HAP-1 (cell line): ENCODE measurements at regions not wholly inside any gene's neighbourhood (a gene's known extent, or its start where the extent isn't known, plus 50 kb on each side); places are given as distances from the start of the nearest gene placed in this dataset.

ENCODE experiments used
- DNase-seq, 2 experiments: peaks; one replicate each; pipeline ENCODE4 v3.0.0-alpha.2; 2016 to 2020; ENCODE audit warnings: low spot score in 2 of 2
- H3K27me3 ChIP-seq: fragments of 250-450 bp; sonication (Bioruptor Pico); 2 replicates; pipeline ENCODE4 v1.5.1; 2020; ENCODE audit warnings: low read depth, mild to moderate bottlenecking, moderate library complexity
- H3K36me3 ChIP-seq: fragments of 250-450 bp; sonication (Bioruptor Pico); replicated peaks from 2 replicates; pipeline ENCODE4 v1.5.1; 2020; ENCODE audit warnings: mild to moderate bottlenecking
- H3K4me1 ChIP-seq: fragments of 250-450 bp; sonication (Bioruptor Pico); 2 replicates; pipeline ENCODE4 v1.5.1; 2020; ENCODE audit warnings: mild to moderate bottlenecking
- H3K4me3 ChIP-seq: fragments of 250-450 bp; sonication (Bioruptor Pico); 2 replicates; pipeline ENCODE4 v1.5.1; 2020; ENCODE audit warnings: mild to moderate bottlenecking, moderate library complexity
- H3K9me3 ChIP-seq: fragments of 250-450 bp; sonication (Bioruptor Pico); 2 replicates; pipeline ENCODE4 v1.5.1; 2020; ENCODE audit warnings: mild to moderate bottlenecking, moderate library complexity
- in situ Hi-C: fragments of 300-500 bp; cut with MboI; formaldehyde crosslinking; loops from 3 replicates; pipeline ENCODE4 v1.14.3; 2020; ENCODE audit warnings: low sequenced_read_pairs, inconsistent platforms, mixed read lengths

- in situ Hi-C loops, result no loop called here
- Histone ChIP-seq H3K9me3 (peaks cover 6% of the 10 kb centered on the region), H3K4me3 (no peak overlapping the region), H3K36me3 (no peaks in the 10 kb centered on the region), H3K4me1 (no peaks in the 10 kb centered on the region; the same call in 1 of the 2 replicates), H3K27me3 (no peaks in the 10 kb centered on the region)
- no peak for DNase-seq
Observed at GRCh38 chr5:135657536-135658305, 78.9 kb upstream of the CXCL14 start.

GRCh38 chr5:135655468-135655815, 76.7 kb upstream of the CXCL14 start:
- Histone ChIP-seq H3K4me1 (no peaks in the 10 kb centered on the region; the same call in 1 of the 2 replicates), H3K36me3 (no peaks in the 10 kb centered on the region), H3K27me3 (no peaks in the 10 kb centered on the region), H3K4me3 (no peak overlapping the region), H3K9me3 (peaks cover 6% of the 10 kb centered on the region)
- in situ Hi-C loops, result no loop called here
- no peak for DNase-seq

- no peak for DNase-seq
- no peak overlapping the region for H3K4me3 ChIP-seq
- in situ Hi-C loops, result no loop called here
- H3K27me3 ChIP-seq, result no peaks in the 10 kb centered on the region
- no peaks in the 10 kb centered on the region for H3K36me3 ChIP-seq
- H3K4me1 ChIP-seq, result no peaks in the 10 kb centered on the region; the same call in 1 of the 2 replicates
- peaks cover 6% of the 10 kb centered on the region for H3K9me3 ChIP-seq
Observed at GRCh38 chr5:135654761-135655467, 76.1 kb upstream of the CXCL14 start.

DNA sequence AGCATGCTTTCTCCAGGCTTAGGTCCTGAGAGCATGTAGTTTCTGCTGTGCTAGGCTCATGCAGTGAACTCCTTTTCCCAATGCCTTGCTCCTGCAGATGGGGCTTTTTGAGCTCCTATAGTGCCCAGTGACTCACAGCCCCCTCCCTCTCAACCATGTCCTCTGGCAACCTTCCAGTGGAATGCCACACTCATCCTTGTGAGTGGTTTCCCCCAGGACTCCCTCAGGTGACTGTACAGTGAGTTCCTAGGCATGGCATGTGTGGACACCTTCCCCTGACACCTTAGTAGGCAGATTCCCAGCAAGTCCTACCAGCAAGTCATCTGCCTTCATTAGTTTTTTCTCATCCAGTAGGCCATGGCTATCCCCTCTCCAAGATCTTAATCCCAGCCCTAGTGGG, 72.4 kb upstream of the CXCL14 start:
- DNase-seq, result no peak
- Histone ChIP-seq H3K4me1 (no peaks in the 10 kb centered on the region), H3K4me3 (no peak overlapping the region), H3K27me3 (no peaks in the 10 kb centered on the region), H3K36me3 (no peaks in the 10 kb centered on the region), H3K9me3 (no peaks in the 10 kb centered on the region)
- in situ Hi-C loops, result no loop called here

DNA sequence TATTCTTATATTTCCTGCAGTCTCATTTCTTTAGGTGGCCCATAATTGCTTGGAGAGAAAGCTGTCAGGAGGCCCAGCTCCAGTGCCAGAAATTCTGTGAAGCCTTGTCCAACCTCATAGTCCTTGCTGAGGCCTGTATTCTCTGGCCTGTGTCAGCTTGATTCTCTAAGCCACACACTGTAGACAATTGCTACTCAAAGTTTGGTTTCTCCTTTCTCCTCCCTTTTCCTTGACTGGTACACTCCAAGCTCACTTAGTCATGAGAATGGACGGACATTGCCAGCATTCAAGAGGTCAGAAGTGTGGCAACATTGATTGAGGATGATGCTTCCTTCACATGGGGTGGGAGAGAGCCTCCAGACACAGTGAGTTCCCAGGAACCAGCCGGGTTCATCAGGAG, 71.3 kb upstream of the CXCL14 start:
- no peak for DNase-seq
- no peaks in the 10 kb centered on the region for H3K27me3 ChIP-seq

GRCh38 chr5:135649435-135649834, 70.6 kb upstream of the CXCL14 start:
- no peak overlapping the region for H3K4me3 ChIP-seq
- H3K4me1 ChIP-seq, result no peaks in the 10 kb centered on the region
- H3K27me3 ChIP-seq, result no peaks in the 10 kb centered on the region
- H3K9me3 ChIP-seq, result no peaks in the 10 kb centered on the region
- no peak for DNase-seq
- in situ Hi-C loops, result no loop called here
- no peaks in the 10 kb centered on the region for H3K36me3 ChIP-seq

More for the DNA sequence above, 71.3 kb upstream of the CXCL14 start:
- Histone ChIP-seq H3K4me1 (no peaks in the 10 kb centered on the region), H3K9me3 (no peaks in the 10 kb centered on the region), H3K36me3 (no peaks in the 10 kb centered on the region), H3K4me3 (no peak overlapping the region)
- in situ Hi-C loops, result no loop called here

GRCh38 chr5:135648116-135648515, 69.3 kb upstream of the CXCL14 start:
- Histone ChIP-seq H3K4me1 (peaks cover 3% of the 10 kb centered on the region; the same call in 1 of the 2 replicates), H3K36me3 (no peaks in the 10 kb centered on the region), H3K4me3 (no peak overlapping the region), H3K27me3 (no peaks in the 10 kb centered on the region), H3K9me3 (no peaks in the 10 kb centered on the region)
- in situ Hi-C loops, result no loop called here
- DNase-seq, result no peak

- Histone ChIP-seq H3K36me3 (no peaks in the 10 kb centered on the region), H3K4me3 (no peak overlapping the region), H3K27me3 (no peaks in the 10 kb centered on the region), H3K4me1 (peaks cover 3% of the 10 kb centered on the region; the same call in 1 of the 2 replicates), H3K9me3 (no peaks in the 10 kb centered on the region)
- DNase-seq, result no peak
- in situ Hi-C loops, result no loop called here
Observed at GRCh38 chr5:135645336-135646180, 66.8 kb upstream of the CXCL14 start.

GRCh38 chr5:135644816-135645215, 66.0 kb upstream of the CXCL14 start:
- Histone ChIP-seq H3K4me1 (peaks cover 3% of the 10 kb centered on the region; the same call in 1 of the 2 replicates), H3K9me3 (no peaks in the 10 kb centered on the region), H3K4me3 (no peak overlapping the region), H3K27me3 (no peaks in the 10 kb centered on the region), H3K36me3 (no peaks in the 10 kb centered on the region)
- DNase-seq, result no peak
- in situ Hi-C loops, result no loop called here

GRCh38 chr5:135643881-135644766, 65.3 kb upstream of the CXCL14 start:
- Histone ChIP-seq H3K9me3 (0 out of 2 replicates have a peak, but pooled peaks cover 2% of the 10 kb centered on the region), H3K4me1 (peaks cover 3% of the 10 kb centered on the region; the same call in 1 of the 2 replicates), H3K4me3 (no peak overlapping the region), H3K27me3 (no peaks in the 10 kb centered on the region), H3K36me3 (no peaks in the 10 kb centered on the region)
- in situ Hi-C loops, result no loop called here
- no peak for DNase-seq

DNA sequence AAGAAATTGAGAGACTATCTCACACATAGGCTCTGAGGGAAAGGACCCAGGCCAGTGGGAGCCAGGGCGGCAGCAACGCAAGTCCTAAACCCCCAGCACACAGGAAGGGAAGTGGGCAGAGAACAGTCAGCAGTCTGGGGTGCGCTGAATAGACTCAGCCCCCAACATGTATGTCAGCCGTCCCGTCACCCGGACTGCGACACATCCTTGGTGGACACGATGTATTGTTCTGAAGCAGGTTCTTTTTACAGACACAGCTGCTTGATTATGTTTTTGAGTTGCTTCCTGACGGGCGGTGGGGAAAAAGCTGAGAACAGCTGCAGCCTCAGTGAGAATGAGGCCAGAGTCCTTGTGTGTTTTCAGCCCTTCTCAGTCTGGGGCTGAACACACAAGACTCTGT, 64.1 kb upstream of the CXCL14 start:
- in situ Hi-C loops, result no loop called here
- Histone ChIP-seq H3K27me3 (no peaks in the 10 kb centered on the region), H3K36me3 (no peaks in the 10 kb centered on the region), H3K4me1 (peaks cover 3% of the 10 kb centered on the region; the same call in 1 of the 2 replicates), H3K4me3 (no peak overlapping the region), H3K9me3 (0 out of 2 replicates have a peak, but pooled peaks cover 2% of the 10 kb centered on the region)
- DNase-seq, result no peak

DNA sequence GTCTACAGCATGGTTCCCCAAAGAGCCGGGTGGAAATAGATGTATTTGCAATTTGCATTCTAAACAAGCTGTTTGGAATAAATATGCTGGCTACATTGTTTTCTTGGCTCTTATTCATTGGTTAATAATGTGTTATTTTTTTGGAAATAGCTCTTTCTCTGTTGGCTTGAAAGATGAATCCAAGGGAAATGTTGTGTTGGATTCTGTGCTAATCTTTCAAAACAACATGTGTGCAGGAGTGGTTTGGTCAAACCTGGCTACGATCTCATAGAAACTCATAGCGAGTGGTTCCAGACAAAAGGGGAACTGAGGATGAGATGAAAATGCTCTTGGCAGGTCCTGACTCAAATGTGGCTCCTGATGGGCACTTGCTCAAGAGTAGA, 63.7 kb upstream of the CXCL14 start:
- H3K27me3 ChIP-seq, result no peaks in the 10 kb centered on the region
- H3K4me3 ChIP-seq, result no peak overlapping the region
- H3K4me1 ChIP-seq, result peaks cover 3% of the 10 kb centered on the region; the same call in 1 of the 2 replicates
- in situ Hi-C loops, result no loop called here
- DNase-seq, result no peak
- H3K36me3 ChIP-seq, result no peaks in the 10 kb centered on the region
- 0 out of 2 replicates have a peak, but pooled peaks cover 2% of the 10 kb centered on the region for H3K9me3 ChIP-seq
